SJCRH30 (cell line): ENCODE measurements at regions not wholly inside any gene's neighbourhood (a gene's known extent, or its start where the extent isn't known, plus 50 kb on each side); places are given as distances from the start of the nearest gene placed in this dataset.

Experiments used
- DNase-seq, 2 experiments: peaks; one replicate each; pipeline ENCODE4 v3.0.0-alpha.2; 2015 to 2020
- H3K27ac ChIP-seq: fragments of 250-450 bp; sonication (Bioruptor Pico); 2 replicates; pipeline ENCODE4 v1.5.1; 2020; ENCODE audit warnings: mild to moderate bottlenecking, moderate library complexity
- H3K27me3 ChIP-seq: fragments of 250-450 bp; sonication (Bioruptor Pico); 2 replicates; pipeline ENCODE4 v1.5.1; 2020; ENCODE audit warnings: mild to moderate bottlenecking, moderate library complexity
- H3K36me3 ChIP-seq: fragments of 250-450 bp; sonication (Bioruptor Pico); 2 replicates; pipeline ENCODE4 v1.5.1; 2020; ENCODE audit warnings: mild to moderate bottlenecking, moderate library complexity
- H3K4me1 ChIP-seq: fragments of 250-450 bp; sonication (Bioruptor Pico); 2 replicates; pipeline ENCODE4 v1.5.1; 2020; ENCODE audit warnings: mild to moderate bottlenecking, moderate library complexity
- H3K4me3 ChIP-seq: fragments of 250-450 bp; sonication (Bioruptor Pico); 2 replicates; pipeline ENCODE4 v1.5.1; 2020; ENCODE audit warnings: mild to moderate bottlenecking, moderate library complexity
- H3K9me3 ChIP-seq: fragments of 250-450 bp; sonication (Bioruptor Pico); replicated peaks from 2 replicates; pipeline ENCODE4 v1.5.1; 2020; ENCODE audit warnings: mild to moderate bottlenecking, moderate library complexity

DNA sequence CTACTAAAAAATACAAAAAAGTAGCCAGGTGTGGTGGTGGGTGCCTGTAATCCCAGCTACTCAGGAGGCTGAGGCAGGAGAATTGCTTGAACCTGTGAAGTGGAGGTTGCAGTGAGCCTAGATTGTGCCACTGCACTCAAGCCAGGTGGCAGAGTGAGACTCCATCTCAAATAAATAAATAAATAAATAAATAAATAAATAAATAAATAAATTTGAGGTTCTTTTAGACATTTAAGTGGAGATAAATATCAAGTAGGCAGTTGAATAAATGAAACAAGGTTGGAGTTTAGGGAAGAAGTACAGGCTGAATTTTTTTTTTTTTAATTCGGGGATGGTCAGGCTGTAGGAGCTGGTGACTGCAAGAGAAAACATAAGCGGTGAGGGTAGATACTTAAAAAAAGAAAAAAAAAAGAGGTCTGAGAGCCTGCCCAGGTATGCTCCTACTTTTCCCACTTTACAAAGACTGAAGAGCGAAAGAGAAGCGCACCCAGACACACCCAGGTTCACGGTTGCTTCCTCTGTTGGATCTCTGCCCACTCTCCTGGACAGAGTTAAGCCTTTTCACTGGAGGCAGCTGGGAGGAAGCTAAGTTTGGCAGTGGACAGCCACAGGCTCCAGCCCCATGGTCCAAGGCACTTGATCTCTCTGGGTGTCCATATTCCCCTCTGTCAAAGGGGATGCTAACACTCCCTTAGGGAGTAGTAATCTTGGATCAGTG, 100.9 kb upstream of the PRDM1 start:
- Histone ChIP-seq H3K27me3 (no peaks in the 10 kb centered on the region), H3K4me1 (no peaks in the 10 kb centered on the region), H3K27ac (no peak overlapping the region), H3K9me3 (no peaks in the 10 kb centered on the region), H3K4me3 (no peak overlapping the region), H3K36me3 (no peaks in the 10 kb centered on the region)
- DNase-seq: peak in 1 of 2 experiments; percentile 27

DNA sequence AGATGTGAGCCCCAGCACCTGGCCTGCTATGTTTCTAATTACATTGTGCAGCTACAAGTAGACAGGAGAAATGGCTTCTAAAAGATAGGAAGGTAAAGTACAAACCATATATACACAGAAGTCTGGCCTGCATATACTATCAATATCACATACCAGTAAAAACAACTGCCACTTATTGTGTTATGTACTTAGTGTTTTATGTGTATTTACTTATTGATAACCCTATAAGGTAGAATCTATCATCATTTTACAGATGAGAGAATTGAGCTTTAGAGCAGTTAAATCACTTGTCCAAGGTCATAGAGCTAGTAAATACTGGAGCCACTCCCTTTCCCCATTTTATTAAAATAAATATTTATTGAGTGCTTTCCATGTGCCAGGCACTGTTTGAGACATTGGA, 102.4 kb upstream of the PRDM1 start:
- Histone ChIP-seq H3K27ac (no peak overlapping the region), H3K9me3 (no peaks in the 10 kb centered on the region), H3K36me3 (no peaks in the 10 kb centered on the region), H3K27me3 (no peaks in the 10 kb centered on the region), H3K4me3 (no peak overlapping the region), H3K4me1 (no peaks in the 10 kb centered on the region)
- DNase-seq: no peak

DNA sequence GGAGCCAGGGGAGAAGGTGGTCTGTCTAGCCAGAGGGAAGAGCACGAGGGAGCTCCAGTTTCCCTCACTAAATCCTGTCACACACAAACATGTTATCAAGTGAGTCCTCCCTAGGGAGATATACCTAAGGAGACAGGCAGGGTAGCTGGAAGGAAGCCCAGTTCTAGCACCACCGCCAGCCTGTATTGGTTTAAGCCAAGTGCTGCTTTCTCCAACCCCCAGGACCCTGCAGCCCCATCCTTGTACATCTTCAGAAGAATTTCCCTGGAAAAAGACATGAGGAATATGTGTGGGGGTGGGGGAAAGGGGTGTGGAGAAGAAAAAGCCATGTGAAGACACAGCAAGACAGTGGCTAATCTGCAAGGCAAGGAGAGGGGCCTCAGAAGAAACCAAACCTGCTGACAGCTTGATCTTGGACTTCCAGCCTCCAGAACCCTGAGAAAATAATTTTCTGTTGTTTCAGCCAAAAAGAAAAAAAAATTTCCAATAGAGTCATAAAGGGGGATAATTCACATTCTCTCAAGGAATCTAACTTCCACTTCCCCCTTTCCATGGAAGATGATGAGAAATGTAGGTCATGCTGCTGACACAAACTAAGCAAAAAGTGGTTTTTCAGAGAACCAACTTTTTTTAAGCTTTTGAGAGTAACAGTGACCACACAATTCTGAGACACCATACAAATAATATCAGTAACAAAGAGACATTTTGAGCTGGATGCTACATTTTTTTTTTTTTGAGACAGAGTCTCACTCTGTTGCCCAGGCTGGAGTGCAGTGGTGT, 103.2 kb upstream of the PRDM1 start:
- Histone ChIP-seq H3K27ac (no peak overlapping the region), H3K36me3 (no peaks in the 10 kb centered on the region), H3K4me3 (no peak overlapping the region), H3K9me3 (no peaks in the 10 kb centered on the region), H3K4me1 (no peaks in the 10 kb centered on the region), H3K27me3 (no peaks in the 10 kb centered on the region)
- DNase-seq: no peak

DNA sequence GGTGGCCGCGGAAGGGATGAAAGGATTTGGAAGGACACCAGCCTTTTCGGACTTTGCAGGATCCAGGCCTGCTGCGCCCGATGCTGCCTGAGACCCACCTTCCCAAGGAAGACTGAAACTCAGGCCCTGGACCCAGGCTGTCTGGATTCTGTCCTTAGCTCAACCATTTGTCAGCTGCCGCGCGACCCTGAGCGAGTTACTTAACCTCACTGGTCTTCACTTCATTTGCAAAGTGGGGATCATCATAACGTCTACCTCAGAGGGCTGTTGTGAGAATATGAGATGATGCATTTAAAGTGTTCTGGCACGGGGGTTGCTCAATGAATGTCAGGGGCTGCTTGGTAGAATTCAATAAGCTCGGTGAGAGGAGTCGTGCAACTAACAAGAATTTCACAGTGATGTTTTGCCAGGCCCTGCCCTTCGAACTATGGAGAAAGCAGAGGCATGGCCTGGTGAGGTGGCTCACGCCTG, 104.2 kb upstream of the PRDM1 start:
- Histone ChIP-seq H3K36me3 (no peaks in the 10 kb centered on the region), H3K27me3 (no peaks in the 10 kb centered on the region), H3K4me1 (no peaks in the 10 kb centered on the region), H3K9me3 (no peaks in the 10 kb centered on the region), H3K4me3 (no peak overlapping the region), H3K27ac (no peak overlapping the region)
- DNase-seq: no peak

DNA sequence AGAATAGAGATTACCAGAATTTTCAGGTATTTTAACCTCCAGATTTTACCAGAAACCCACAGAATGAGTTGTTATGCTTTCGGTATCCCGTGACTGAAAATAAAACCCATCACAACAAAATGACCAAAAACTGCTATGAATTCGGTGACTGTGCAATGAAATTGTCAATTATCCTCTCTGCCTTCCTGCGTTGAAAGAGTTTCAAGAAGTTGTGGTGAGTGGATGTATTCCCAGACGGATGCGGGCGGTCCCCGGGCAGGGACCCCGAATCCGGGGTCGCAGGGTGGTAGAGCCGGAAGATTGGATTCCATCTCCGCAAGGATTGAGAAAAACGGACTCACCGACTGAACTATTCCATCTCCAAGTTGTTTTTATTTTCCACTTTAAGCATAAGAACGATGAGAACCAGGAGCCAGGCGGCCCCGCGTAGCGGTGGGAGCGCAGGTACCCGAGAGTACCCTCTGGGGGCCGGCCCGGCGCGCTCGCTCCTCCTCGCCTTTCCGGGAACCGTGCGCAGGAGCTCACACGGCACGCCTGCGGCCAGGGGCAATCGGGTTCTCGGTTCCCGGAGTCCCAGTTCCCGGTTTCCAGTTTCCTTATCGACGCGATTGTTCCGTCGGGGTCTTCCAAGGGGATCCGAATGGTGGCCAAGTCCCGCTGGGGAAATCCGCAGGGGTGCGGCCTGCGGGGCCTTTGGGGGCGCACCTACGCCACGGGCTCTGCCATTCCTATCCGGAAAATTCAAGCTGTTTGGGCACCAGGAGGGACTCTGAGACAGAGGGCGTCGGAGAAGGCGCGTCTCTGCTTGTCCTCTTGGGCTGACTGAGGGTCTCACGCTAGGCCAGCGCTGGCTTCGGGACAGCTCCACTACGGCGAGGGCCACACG, 104.9 kb upstream of the PRDM1 start:
- no peak overlapping the region for H3K27ac ChIP-seq
- no peaks in the 10 kb centered on the region for H3K27me3 ChIP-seq
- H3K4me1 ChIP-seq: no peaks in the 10 kb centered on the region
- H3K4me3 ChIP-seq: no peak overlapping the region
- no peaks in the 10 kb centered on the region for H3K9me3 ChIP-seq
- H3K36me3 ChIP-seq: no peaks in the 10 kb centered on the region
- DNase-seq: no peak

DNA sequence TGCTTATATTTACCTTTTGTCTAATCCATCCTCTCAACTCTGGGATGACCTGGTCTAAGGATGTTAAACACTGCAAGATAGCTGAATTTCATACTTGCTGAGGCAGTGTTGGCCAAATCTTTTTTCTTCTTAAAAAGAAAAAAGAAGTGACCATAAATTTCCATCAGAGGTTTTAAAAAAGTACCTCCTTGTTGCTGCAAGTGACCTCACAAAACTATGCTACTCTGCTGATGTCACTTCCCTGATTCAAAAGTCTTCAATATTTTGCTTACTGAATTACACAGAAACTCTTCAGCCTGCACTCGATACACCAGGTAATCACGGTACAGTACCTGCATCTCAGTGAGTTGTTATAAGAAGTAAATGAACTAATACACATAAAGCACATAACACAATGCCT, 107.2 kb upstream of the PRDM1 start:
- Histone ChIP-seq H3K4me3 (no peak overlapping the region), H3K9me3 (no peaks in the 10 kb centered on the region), H3K27ac (no peak overlapping the region), H3K4me1 (no peaks in the 10 kb centered on the region), H3K36me3 (no peaks in the 10 kb centered on the region), H3K27me3 (no peaks in the 10 kb centered on the region)
- DNase-seq: no peak

DNA sequence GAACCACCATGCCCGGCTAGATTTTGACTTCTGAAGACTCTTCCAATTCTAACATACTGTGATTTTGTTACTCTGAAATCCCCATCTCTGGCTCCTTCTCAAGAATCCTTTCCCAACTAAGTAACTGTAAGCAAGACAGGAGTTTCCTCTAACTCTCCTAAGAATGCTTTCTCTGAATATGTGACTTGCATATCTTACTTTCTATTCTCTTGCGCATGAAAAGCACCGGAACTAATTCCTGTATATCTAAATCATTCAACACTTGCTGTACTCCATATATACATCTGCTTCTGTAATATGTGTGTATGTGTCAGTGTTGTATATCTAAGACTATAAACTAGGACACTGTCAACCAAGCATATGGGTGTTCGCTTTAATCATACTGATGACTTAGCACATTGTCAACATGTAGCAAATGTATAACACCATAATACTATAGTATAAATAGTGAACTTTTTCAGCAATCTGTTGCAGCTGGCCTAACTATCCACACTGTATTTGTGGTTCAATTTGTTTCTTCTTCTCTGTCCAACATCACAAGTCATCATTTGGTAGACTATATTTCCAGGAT, 108.1 kb upstream of the PRDM1 start:
- Histone ChIP-seq H3K4me3 (no peak overlapping the region), H3K9me3 (no peaks in the 10 kb centered on the region), H3K27ac (no peak overlapping the region), H3K36me3 (no peaks in the 10 kb centered on the region), H3K4me1 (no peaks in the 10 kb centered on the region), H3K27me3 (no peaks in the 10 kb centered on the region)
- no peak for DNase-seq

DNA sequence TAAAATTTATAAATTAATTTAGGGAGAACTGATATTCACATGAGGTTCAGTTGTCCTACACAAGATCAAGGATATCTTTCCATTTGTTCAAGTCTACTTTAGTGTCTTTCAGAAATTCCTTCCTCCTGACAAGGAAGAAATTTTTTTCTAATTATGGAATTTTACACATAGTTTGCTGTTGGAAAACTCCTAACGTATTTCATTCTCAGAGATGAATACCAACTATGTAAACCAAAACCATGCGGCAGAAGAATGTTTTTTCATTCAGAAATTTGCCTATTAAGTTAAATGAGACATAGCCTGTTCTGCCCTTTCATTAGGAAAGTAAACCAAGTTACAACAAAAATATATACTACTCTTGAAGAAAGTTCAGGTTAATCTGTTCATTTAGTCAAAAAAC, 111.2 kb upstream of the PRDM1 start:
- no peak for DNase-seq
- Histone ChIP-seq H3K27me3 (no peaks in the 10 kb centered on the region), H3K4me3 (no peak overlapping the region), H3K4me1 (no peaks in the 10 kb centered on the region), H3K27ac (no peak overlapping the region), H3K36me3 (no peaks in the 10 kb centered on the region), H3K9me3 (no peaks in the 10 kb centered on the region)

DNA sequence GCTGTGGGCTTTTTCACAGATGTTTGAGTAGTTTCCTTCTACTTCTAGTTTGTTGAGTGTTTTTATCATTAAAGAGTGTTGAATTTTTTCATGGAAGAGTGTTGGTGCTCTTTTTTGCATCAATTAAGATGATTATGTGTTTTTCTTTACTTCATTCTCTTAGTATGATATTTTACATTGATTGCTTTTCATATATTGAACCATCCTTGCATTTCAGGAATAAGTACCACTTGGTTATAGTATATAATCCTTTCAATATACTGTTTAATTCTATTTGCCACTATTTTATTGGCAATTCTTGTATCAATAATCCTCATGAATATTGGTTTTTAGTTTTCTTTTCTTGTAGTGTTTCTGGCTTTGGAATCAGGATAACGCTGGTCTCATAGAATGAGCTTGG, 113.7 kb upstream of the PRDM1 start:
- H3K27ac ChIP-seq: no peak overlapping the region
- no peak overlapping the region for H3K4me3 ChIP-seq
- H3K9me3 ChIP-seq: no peaks in the 10 kb centered on the region
- H3K36me3 ChIP-seq: no peaks in the 10 kb centered on the region
- H3K27me3 ChIP-seq: no peaks in the 10 kb centered on the region
- DNase-seq: no peak
- no peaks in the 10 kb centered on the region for H3K4me1 ChIP-seq

DNA sequence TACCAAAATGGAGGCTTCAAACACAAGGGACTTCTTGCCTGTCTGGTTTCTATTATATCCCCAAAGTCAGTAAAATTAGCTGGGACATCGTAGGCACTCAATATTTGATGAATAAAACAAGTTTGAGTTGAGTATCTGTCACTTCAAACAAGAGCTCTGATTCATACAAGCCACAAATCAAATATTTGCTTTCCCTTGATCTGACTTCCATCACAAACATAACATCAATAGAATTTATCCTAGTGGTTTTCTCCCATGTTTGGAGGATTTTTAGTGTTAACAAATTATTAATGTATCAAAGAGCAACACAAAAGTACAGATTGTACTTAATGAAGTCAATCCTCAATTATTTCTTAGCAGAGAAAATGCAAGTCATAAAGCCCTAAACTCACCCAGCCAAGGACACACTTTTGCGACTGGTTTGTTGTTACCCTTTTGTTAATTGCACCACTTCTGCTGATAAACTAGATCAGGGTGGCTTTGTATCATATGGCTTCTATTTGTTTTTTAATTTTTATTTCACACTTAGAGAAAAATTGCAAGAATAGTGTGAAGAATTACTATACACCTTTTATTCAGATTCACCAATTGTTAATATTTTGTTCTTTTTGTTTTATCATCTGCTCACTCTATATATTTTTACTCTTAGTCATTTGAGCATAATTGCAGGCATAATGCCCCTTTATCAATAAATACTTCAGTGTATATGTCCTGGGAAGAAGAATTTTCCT, 117.4 kb upstream of the PRDM1 start:
- Histone ChIP-seq H3K27me3 (no peaks in the 10 kb centered on the region), H3K9me3 (no peaks in the 10 kb centered on the region), H3K36me3 (no peaks in the 10 kb centered on the region), H3K27ac (no peak overlapping the region), H3K4me1 (no peaks in the 10 kb centered on the region), H3K4me3 (no peak overlapping the region)
- DNase-seq: no peak

DNA sequence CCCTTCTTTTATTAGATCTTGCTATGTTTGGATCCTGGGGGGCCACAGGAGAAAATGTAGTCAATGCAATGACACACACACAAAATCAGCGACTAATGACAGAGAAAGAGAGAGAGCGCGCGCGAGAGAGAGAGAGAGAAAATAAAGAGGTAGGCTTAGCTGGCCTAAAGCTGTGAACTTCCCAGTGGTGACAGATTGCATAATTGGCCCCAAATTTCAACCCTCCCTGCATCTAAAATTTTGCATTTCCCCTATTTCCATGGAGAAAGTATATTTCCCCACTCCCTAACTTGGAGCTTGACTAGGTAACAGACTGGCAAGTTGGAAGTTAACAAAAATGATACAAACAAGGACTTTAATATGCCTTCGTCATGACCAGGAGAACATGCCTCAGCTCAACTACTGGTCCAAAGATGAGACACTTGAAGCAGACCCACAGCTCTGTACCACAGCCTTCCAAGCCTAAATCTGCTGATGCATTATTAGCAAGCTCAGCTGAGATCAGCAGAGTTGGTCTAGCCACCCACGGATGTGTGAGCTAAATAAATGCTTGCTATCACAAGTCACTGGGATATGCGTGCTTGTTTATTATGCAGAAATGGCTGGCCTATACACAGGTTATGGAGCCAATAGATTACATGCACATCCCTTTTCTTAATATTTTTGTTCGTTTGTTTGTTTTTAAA, 118.1 kb upstream of the PRDM1 start:
- Histone ChIP-seq H3K9me3 (no peaks in the 10 kb centered on the region), H3K27ac (no peak overlapping the region), H3K27me3 (no peaks in the 10 kb centered on the region), H3K4me1 (no peaks in the 10 kb centered on the region), H3K4me3 (no peak overlapping the region), H3K36me3 (no peaks in the 10 kb centered on the region)
- no peak for DNase-seq

DNA sequence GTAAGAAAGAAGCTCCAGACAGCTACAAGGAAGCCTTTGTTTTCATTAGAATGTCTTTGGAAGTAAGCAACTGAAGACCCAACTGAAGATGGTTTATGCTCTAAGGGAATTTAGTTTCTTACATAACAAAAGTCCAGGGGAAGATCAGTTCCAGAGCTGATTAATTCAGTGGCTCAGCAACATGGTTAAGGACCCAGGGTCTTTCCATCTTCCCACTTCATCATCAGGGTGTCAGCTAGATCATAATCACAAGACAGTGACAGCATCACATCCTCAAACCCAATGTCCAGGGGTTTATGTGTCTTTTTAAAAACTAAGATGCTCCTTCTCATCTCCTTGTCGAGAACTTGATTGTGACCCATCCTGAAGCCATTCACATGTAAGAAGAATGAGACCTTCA, 119.7 kb upstream of the PRDM1 start:
- no peaks in the 10 kb centered on the region for H3K9me3 ChIP-seq
- no peak for DNase-seq

DNA sequence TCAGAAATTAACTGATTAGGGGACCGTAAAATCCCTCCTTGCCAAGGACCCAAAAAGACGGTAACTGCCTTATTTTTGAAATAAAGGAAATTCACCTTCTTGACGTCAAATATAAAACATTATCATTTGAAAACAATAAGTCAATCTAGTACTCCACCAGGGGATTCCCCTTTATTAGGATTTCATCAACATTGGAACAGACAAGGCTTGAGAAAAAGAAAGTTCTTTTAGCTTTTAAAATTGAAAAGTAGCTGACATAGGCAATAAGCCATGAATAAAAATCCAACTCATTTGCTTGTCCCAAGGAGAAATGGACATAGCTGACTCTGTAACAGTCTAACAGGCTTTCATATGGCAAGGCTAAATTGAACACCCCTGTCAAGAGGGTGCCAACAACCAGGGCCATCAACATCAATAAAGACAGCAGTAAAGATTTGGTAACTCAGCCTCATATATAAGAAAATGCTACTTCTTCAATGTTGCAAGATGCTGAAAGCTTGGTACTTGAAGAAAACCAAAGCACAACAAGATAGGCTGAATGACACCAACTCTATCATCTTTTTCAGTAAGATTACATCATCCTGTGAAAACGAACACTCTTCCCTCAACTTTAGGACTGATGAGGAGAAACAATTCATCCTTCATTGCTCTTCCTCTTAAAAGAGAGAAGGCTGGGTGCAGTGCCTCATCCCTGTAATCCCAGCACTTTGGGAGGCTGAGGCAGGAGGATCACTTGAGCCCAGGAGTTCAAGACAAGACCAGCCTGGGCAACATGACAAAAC, 121.0 kb upstream of the PRDM1 start:
- Histone ChIP-seq H3K9me3 (no peaks in the 10 kb centered on the region), H3K27ac (no peak overlapping the region), H3K36me3 (no peaks in the 10 kb centered on the region), H3K4me1 (no peaks in the 10 kb centered on the region), H3K27me3 (no peaks in the 10 kb centered on the region), H3K4me3 (no peak overlapping the region)
- DNase-seq: no peak

More for the DNA sequence above, 119.7 kb upstream of the PRDM1 start:
- Histone ChIP-seq H3K4me3 (no peak overlapping the region), H3K36me3 (no peaks in the 10 kb centered on the region), H3K27me3 (no peaks in the 10 kb centered on the region), H3K27ac (no peak overlapping the region), H3K4me1 (no peaks in the 10 kb centered on the region)
